HG03066 (cell line): ENCODE measurements at regions not wholly inside any gene's neighbourhood (a gene's known extent, or its start where the extent isn't known, plus 50 kb on each side); places are given as distances from the start of the nearest gene placed in this dataset.

Experiments
- ATAC-seq: cut with Tn5 transposase; IDR thresholded peaks from one replicate; pipeline ENCODE4 v1.9.1; 2021; ENCODE audit warnings: low read depth; ENCODE audit not compliant: unreplicated experiment

DNA sequence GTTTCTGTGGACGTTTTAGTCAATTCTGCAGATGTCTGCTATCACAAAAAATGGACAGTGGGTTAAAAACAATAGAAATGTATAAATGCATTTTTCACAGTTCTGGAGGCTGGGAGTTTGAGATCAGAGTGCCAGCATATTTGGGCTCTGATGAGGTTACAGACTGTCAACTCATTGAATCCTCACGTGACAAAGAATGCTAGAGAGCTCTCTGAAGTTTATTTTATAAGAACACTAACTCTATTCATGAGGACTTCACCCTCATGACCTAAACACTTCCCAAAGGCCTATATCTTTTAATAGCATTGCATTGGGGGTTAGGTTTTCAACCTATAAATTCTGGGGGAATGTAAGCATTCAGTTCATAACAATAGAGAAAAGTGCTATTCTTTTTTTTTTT is 182.6 kb upstream of the SLITRK3 start:
- no peak for ATAC-seq

DNA sequence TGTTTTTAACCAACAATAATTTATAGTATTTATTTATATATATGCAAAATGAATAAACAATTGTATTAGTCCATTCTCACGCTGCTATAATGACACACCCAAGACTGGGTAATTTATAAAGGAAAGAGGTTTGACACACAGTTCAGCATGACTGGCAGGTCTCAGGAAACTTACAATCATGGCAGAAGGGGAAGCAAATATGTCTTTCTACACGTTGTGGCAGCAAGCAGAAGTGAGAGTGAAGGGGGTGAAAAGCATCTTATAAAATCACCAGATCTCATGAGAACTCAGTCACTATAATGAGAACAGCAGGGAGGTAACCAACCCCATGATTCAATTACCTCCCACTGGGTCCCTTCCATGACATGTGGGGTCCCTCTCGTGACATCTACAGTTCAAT is 162.8 kb upstream of the SLITRK3 start:
- no peak for ATAC-seq

GRCh38 chr3:165355316-165355715 is 159.1 kb upstream of the SLITRK3 start:
- ATAC-seq, result no peak

DNA sequence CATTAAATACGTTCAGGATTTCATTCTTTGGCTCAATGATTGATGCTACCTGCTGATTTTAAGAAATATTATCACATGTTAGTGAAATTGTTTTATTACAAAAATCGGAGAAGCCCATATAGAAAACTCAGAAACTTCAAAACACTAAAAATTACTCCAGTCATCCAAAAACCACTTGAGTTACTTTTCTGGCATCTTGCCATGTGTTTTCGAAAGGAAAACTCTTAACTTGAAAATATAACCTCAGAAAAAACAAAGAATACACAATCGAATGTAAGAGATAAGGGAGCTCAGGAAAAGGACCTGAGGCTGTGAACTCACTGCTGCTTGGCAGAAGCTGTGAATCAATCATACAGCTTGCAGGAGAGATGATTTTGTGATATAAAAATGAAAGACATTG is 151.3 kb upstream of the SLITRK3 start:
- ATAC-seq, result no peak

GRCh38 chr3:165346503-165346902 is 150.3 kb upstream of the SLITRK3 start:
- no peak for ATAC-seq

DNA sequence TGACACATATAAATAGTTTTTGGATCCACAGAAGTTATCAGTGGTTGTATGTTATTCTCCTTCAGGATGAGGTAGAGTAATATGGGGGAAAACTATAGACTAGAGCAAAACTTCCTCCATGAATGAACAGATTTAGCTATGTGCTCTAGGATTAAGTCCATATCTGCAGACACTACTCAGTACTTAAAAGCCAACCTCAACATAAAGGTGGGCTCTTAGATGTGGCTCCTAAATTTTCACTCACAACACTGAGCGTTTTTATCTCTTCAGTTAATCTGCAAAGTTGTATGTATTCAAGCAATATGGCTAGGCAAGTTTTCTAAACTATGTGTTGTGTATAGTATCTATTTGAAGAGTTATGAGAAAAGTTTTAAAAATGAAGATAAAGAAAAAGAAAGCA is 147.0 kb upstream of the SLITRK3 start:
- ATAC-seq, result no peak

GRCh38 chr3:165339753-165340152 is 143.6 kb upstream of the SLITRK3 start:
- ATAC-seq, result no peak

GRCh38 chr3:165336786-165337185 is 140.6 kb upstream of the SLITRK3 start:
- ATAC-seq, result no peak
